ENCODE measurements at regions not wholly inside any gene's neighbourhood (a gene's known extent, or its start where the extent isn't known, plus 50 kb on each side); places are given as distances from the start of the nearest gene placed in this dataset.

GRCh38 chr7:155971180-155971770 lies 159.0 kb upstream of the SHH start:
- no peak for DNase-seq (ENCODE audit: extremely low read depth in 1 of 11, low read depth in 9 of 11, low spot score in 4 of 11)

- DNase-seq (ENCODE audit: extremely low read depth in 1 of 11, low read depth in 9 of 11, low spot score in 4 of 11) = no peak
These were observed 157.1 kb upstream of the SHH start for GRCh38 chr7:155969192-155969929.

DNA sequence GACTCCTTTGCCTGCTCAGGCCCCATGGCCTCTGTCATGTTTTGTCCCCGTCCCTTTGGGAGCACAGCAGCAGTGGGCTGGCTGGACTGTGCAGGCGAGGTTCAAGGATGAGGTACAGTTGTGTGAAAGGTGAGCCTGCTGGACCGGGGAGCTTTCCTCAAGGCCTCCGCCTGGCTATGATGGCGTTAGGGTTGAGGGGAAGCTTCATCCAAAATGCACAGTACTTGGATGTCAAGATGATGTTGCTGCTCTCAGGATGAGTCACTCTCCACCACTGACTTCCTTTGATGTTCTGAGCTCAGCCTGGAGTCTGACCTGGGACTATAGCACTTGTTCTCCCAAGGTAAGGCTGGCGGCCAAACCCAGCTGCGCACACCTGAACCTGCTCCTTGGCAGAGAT lies 152.7 kb upstream of the SHH start:
- DNase-seq (ENCODE audit: extremely low read depth in 1 of 11, low read depth in 9 of 11, low spot score in 4 of 11) = no peak

DNA sequence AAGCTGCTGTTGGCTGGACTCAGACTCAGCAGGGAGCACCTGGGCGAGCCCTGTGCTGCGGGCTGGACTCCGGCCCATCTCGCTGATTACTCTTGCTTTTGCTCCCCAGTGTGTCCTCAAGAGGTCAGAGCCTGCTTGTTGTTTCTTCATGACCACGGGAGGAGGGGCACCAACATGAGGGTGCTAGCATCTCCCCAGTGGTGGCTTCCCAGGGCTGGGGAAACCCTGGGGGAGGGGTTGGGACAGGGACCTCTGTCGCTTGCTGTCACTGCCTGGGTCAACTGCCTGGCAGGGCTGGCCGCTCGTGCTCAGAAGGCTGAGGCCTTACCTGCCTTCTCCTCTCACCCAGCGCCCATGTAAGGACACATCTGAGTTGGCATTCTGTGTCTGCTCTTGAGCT lies 152.3 kb upstream of the SHH start:
- DNase-seq (ENCODE audit: extremely low read depth in 1 of 11, low read depth in 9 of 11, low spot score in 4 of 11) = no peak

DNA sequence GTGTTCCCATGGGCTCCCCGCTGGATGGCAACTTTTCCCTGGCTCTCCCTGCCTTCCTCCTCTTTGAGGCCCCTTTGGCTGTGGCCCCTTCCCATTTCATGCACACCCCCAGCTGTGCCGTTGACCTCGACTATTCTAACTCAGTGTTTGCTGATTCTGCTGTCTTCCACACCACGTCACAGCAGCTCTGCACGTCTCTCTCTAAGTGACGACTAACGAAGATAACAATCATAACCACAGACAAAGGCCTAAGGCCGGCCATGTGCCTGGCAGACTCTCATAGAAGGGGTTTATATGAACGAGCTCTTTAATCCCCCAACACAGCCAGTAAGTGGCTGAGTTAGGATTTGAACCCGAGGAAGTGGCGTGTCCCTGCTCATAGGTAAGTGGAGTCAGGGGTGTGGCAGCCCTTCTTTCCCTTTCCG lies 151.5 kb upstream of the SHH start:
- no peak for DNase-seq (ENCODE audit: extremely low read depth in 1 of 11, low read depth in 9 of 11, low spot score in 4 of 11)

GRCh38 chr7:155963356-155963755 lies 151.1 kb upstream of the SHH start:
- no peak for DNase-seq (ENCODE audit: extremely low read depth in 1 of 11, low read depth in 9 of 11, low spot score in 4 of 11)

GRCh38 chr7:155962968-155963300 lies 150.7 kb upstream of the SHH start:
- no peak for DNase-seq (ENCODE audit: extremely low read depth in 1 of 11, low read depth in 9 of 11, low spot score in 4 of 11)

GRCh38 chr7:155962191-155962967 lies 150.1 kb upstream of the SHH start:
- DNase-seq (ENCODE audit: extremely low read depth in 1 of 11, low read depth in 9 of 11, low spot score in 4 of 11) = no peak

DNA sequence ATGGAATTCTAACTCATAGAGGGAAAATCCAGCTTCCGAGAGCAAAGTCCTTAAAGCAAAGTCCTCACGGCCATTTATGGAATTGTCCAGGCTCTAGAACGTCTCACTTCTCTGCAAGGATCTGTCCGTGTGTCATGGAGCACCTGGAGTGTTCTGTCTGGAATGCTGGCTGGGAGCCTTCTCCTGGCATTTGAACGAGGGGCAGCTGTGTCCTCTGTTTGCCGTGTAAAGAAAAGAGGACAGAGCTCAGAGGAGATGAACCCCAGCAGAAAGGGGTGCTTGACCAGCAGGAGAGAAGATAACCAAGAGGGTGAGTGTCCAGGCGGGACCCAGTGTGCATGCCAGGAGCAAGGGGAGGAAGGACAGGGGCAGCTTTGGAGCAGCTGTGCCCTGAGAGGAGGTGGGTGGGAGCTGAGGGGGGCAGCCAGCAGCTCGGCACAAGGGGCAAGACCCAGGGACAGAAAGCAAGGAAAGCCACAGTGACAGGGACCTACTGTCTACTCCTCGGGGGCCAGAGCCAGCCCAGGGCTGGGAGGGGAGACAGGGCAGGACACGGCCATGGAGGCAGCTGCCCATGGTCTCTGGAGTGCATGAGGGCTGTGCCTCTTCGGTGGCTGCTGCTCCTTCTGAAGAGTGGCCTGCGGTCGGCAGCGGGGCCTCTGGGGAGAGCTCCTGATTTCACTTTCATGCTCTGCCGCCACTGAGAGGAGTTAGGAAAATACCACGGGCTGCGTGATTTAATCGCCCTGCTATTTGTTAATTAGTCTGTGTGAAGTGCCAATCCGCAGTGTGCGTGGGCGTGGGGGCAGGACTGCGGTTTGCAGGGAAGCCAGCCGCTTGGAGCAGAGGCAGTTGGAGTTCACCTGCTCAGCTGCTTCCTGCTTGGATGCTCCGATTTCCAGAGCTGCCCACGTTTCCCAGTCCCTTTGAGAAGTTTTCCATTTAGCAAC lies 149.3 kb upstream of the SHH start:
- DNase-seq (ENCODE audit: extremely low read depth in 1 of 11, low read depth in 9 of 11, low spot score in 4 of 11) = peak in 9 of 11 donors; percentile 5 to 46 (median 24)

GRCh38 chr7:155959894-155960293 lies 147.6 kb upstream of the SHH start:
- DNase-seq (ENCODE audit: extremely low read depth in 1 of 11, low read depth in 9 of 11, low spot score in 4 of 11) = no peak

GRCh38 chr7:155956977-155957376 lies 144.7 kb upstream of the SHH start:
- DNase-seq (ENCODE audit: extremely low read depth in 1 of 11, low read depth in 9 of 11, low spot score in 4 of 11) = no peak

- DNase-seq (ENCODE audit: extremely low read depth in 1 of 11, low read depth in 9 of 11, low spot score in 4 of 11) = no peak
These were observed 143.0 kb upstream of the SHH start for GRCh38 chr7:155955367-155955635.

DNA sequence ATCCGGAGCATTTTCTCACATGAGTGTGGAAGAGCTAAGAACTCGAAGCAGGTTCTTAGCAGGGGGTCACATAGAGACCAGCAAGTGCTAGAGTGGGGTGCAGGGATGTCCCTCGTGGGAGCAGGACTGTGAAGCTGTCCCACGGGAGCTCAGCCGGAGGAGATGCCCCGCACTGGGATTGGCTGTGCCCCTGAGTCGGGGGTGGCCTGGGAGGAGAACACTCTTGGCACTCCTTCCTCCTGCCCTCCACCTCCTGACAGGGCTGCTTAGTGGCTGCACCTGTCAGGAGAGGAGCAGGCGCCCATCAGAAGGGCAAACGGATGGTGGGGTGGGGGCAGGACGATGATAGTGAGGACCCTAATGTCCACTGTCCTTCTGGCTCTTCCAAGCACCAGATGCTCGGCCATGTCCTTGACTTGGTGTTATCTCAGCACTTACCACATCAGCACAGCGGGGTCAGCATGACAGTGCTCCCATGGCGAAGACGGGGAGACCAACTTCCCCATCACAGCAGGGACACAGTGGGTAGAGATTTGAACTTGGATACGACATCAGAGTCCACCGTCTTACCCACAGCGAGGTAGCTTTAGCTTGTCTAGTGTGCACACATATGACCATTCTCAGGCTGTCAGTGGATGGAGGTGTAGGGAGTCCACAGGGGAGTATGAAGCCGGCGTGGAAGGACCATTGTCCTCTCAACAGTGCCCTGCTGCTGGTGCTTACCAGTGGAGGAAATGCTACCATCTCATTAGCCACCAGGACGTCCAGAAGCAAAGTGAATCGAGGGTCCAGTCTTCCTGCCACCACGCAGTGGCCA lies 142.5 kb upstream of the SHH start:
- DNase-seq (ENCODE audit: extremely low read depth in 1 of 11, low read depth in 9 of 11, low spot score in 4 of 11) = no peak

DNA sequence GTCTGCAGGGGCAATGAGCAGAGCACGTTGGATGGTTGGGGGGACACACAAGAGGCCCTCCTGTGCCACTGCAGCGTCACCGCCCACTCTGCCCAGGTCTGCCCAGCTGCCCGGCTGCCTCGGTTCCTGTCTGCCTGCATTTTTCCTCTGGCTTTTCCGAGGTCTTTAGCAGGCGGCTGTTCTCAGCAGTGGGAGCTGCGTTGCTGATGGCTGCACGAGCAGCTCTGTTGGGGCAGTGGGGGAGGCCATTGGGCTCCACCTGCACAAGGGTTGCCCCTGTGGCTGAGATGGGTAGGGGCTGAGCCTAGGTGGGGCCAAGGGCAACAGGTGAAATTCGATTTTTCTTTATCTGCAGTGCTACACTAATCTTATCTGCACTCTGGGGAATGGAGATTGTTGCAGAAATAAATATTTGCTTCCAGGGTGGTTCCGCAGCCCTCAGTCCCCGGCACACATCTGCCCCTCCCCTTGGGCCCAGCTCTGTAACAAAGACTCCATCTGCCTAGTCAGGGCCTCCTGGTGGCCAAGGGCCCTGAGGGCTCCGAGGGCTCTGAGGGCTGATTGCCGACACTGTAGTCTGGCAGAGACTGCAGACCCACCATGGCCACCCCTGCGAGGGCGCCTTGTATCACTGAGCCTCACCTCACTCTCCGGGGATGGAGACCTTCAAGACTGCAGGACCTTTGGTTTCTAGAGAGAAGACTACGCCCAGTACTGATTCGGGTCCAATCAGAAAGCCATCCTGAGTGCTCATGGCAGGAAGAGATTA lies 141.7 kb upstream of the SHH start:
- no peak for DNase-seq (ENCODE audit: extremely low read depth in 1 of 11, low read depth in 9 of 11, low spot score in 4 of 11)

DNA sequence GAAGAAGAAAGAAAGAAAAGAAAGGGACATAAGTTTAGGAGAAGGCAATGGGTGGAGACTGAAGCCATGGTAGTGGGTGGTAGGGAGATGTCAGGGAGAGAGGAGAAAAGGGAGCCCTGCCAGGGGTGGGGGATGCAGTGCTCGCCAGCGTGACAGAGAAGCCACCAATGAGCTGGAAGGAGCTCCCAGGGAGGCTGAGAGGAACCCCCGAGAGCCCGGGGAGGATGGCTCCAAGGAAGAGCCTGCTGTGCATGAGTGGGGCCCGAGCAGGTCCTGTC lies 141.2 kb upstream of the SHH start:
- DNase-seq (ENCODE audit: extremely low read depth in 1 of 11, low read depth in 9 of 11, low spot score in 4 of 11) = no peak

GRCh38 chr7:155951554-155952158 lies 139.4 kb upstream of the SHH start:
- peak in 1 of 11 donors; percentile 41 for DNase-seq (ENCODE audit: extremely low read depth in 1 of 11, low read depth in 9 of 11, low spot score in 4 of 11)

DNA sequence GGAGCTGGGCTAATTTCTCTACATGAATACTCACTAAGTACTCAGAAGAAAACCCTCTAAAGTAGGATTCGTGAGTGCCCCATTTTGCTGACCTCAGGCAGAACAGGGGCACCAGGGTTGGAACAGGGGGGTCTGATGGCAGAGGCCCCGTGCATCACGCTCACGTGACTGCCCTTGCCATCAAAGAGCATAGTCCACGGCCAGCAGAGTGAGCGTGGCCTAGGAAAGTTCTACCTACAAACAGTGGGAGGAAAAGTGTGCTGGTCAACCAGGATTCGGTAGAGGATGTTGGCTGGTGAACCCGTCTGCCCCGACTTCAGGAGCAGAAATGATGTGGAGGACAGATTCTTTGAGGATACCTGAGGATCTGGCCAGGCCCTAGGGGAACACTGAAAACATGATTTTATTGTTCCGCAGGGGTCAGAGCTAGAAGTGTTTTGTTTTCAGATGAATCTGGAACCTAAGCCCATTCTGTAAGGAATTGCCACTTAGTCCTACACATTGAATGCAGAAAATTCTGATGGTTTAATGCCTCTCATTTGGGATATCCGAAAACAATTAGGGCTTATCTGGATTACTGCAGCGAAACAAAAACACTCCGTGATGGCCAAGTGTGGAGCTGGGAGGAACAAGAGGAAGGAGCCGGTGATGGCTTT lies 138.8 kb upstream of the SHH start:
- no peak for DNase-seq (ENCODE audit: extremely low read depth in 1 of 11, low read depth in 9 of 11, low spot score in 4 of 11)

Data from renal cortex interstitium (tissue), 11 donors.